Germinal center (tissue), 1 donor: ENCODE measurements at regions not wholly inside any gene's neighbourhood (a gene's known extent, or its start where the extent isn't known, plus 50 kb on each side); places are given as distances from the start of the nearest gene placed in this dataset.

Experiments used
- DNase-seq: peaks from one replicate; pipeline ENCODE4 v3.0.0; 2012; ENCODE audit warnings: mixed read lengths, low spot score

- DNase-seq, result no peak
Measured at GRCh38 chr5:33297760-33298216, 143.0 kb upstream of the TARS1 start.

GRCh38 chr5:33299621-33300208, 141.1 kb upstream of the TARS1 start:
- no peak for DNase-seq

- no peak for DNase-seq
Measured at GRCh38 chr5:33300209-33300742, 140.5 kb upstream of the TARS1 start.

GRCh38 chr5:33303579-33304095, 137.1 kb upstream of the TARS1 start:
- no peak for DNase-seq

GRCh38 chr5:33304601-33305000, 136.2 kb upstream of the TARS1 start:
- DNase-seq, result no peak

- no peak for DNase-seq
Measured at GRCh38 chr5:33305572-33305971, 135.2 kb upstream of the TARS1 start.

- DNase-seq, result no peak
Measured at GRCh38 chr5:33306758-33307157, 134.0 kb upstream of the TARS1 start.

- no peak for DNase-seq
Measured at GRCh38 chr5:33308586-33308985, 132.2 kb upstream of the TARS1 start.

- no peak for DNase-seq
Measured at GRCh38 chr5:33309068-33309467, 131.7 kb upstream of the TARS1 start.

GRCh38 chr5:33309536-33310345, 131.0 kb upstream of the TARS1 start:
- DNase-seq, result no peak

- no peak for DNase-seq
Measured at GRCh38 chr5:33310451-33310850, 130.3 kb upstream of the TARS1 start.

GRCh38 chr5:33311893-33312292, 128.9 kb upstream of the TARS1 start:
- DNase-seq, result no peak

- DNase-seq, result no peak
Measured at GRCh38 chr5:33312571-33313549, 127.9 kb upstream of the TARS1 start.

GRCh38 chr5:33315189-33315588, 125.6 kb upstream of the TARS1 start:
- no peak for DNase-seq

GRCh38 chr5:33316773-33317172, 124.0 kb upstream of the TARS1 start:
- DNase-seq, result no peak

- no peak for DNase-seq
Measured at GRCh38 chr5:33317271-33317670, 123.5 kb upstream of the TARS1 start.

- no peak for DNase-seq
Measured at GRCh38 chr5:33319151-33319550, 121.6 kb upstream of the TARS1 start.

- no peak for DNase-seq
Measured at GRCh38 chr5:33319841-33320240, 120.9 kb upstream of the TARS1 start.

- no peak for DNase-seq
Measured at GRCh38 chr5:33321026-33321425, 119.7 kb upstream of the TARS1 start.

GRCh38 chr5:33322632-33323031, 118.1 kb upstream of the TARS1 start:
- no peak for DNase-seq

GRCh38 chr5:33324667-33325307, 116.0 kb upstream of the TARS1 start:
- DNase-seq, result no peak
